ENCODE measurements at regions not wholly inside any gene's neighbourhood (a gene's known extent, or its start where the extent isn't known, plus 50 kb on each side); places are given as distances from the start of the nearest gene placed in this dataset.
"Not testable (repeated sequence)": the region's sequence is repeated elsewhere in the genome, so short reads cannot be mapped to it uniquely, and the experiment has no call there.

DNA sequence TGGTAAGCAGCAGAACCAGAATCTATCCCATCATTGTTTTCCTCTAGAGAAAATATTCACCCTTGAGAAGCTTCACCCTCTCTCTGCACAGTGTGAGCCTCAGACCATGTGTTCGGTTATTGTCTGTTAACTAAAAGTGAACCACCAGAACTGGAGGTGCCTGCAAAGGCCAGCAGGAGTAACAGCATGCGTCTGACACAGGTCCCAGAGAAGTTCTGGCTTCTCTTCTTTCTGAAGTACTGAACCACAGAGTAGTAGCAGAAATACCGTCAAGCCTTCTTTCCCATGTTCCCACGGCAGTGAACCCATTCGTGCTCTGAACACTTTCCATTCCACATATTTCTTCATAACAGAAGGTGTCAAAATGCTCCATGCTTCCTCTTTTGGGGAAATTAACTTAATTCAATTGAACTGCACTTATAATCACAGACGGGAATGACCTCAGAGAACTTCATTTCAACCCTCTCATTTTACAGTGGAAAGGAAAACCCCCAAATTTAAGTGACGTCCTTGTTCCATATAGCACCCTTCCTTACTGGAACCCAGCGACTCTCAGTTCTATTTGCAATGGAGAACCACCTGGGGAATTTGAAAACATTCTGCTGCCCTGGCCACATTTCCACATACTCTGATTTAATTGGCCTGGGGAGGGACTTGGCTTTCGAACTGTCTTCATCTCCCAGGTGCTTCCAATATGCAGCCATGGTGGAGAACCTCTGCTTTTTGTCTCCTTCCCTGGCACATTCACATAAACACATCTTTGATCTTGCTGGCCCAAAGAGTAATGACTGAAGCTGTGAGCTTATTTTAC is 519.1 kb downstream of the RNF144A start:
- Histone ChIP-seq H3K4me1 (ENCODE audit: control insufficient read depth, insufficient read depth, low read length) (peaks cover 1% of the 10 kb centered on the region), H3K4me3 (ENCODE audit: low read length) (no peak overlapping the region), H3K36me3 (ENCODE audit: control insufficient read depth, insufficient read depth, low read length) (no peaks in the 10 kb centered on the region), H3K27me3 (ENCODE audit: control insufficient read depth, insufficient read depth, low read length) (peaks cover 5% of the 10 kb centered on the region), H3K27ac (ENCODE audit: low read length) (no peak overlapping the region), H3K9me3 (replicated peaks; ENCODE audit: control insufficient read depth, low read depth, low read length) (peaks cover 6% of the 10 kb centered on the region)
- 69% methylated on average over 9 of the region's 9 CpGs for WGBS (ENCODE audit: insufficient coverage)
- no peak for DNase-seq

DNA sequence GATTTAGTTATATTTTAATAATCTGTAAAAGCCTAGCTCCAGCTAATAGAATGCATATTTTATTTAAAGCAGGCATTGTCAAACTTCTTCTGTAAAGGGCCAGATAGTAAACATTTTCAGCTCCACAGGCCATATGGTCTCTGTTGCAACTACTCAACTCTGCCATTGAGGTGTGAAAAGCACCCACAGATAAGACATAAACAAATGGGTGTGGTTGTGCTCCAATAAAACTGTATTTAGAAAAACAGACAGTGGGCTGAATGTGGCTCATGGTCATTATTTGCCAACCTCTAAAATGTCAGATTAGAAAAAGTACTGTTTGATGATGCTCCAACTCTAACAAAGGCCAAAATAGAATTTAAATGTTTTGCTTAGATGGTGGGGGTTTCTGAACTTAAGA is 519.9 kb downstream of the RNF144A start:
- peaks cover 6% of the 10 kb centered on the region for H3K9me3 ChIP-seq (replicated peaks; ENCODE audit: control insufficient read depth, low read depth, low read length)
- H3K27me3 ChIP-seq (ENCODE audit: control insufficient read depth, insufficient read depth, low read length) = peaks cover 3% of the 10 kb centered on the region

DNA sequence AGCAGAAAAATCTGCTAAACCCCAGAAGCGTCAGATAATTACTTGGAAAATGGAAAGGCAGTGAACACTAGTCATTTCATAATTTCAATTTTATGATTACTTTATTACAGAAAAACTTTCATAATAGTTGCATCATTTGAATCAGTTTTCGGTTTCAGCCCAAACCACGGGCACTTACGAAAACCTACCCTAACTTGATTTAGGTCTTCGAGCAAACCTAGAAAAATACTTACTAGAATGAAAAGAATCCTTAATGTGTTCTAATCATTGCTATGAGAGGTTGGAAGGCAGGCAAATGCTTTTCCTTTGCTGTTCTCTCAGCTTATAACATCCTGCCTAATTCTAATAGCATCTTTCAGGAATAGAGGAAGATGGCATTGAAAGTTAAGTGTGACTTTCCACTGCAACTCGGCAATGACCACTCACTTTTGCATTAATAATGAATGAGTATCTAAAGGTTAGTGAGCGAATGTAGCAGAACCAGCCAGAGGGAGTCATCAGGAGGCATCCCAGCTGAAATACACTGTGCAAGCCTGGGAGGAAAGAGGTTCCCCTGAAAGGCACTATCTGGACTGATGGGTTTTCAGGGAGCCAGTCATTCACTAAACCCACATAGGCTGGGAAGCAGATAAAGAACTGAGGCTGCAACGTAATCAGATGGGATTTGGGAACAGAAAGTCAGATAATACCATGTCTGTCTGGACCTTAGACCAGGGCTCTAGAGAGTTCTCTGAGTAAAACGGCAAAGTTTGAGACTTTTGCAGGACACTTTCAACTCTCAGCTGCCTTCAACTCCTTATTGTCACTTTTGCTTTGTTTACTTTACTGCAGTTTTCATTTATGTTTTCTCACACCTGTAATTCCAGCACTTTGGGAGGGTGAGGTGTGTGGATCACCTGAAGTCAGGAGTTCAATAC is 520.8 kb downstream of the RNF144A start:
- no peaks in the 10 kb centered on the region for H3K36me3 ChIP-seq (ENCODE audit: control insufficient read depth, insufficient read depth, low read length)
- WGBS (ENCODE audit: insufficient coverage) = 73% methylated on average over 2 of the region's 9 CpGs
- no peak overlapping the region for H3K27ac ChIP-seq (ENCODE audit: low read length)
- peaks cover 6% of the 10 kb centered on the region for H3K9me3 ChIP-seq (replicated peaks; ENCODE audit: control insufficient read depth, low read depth, low read length)
- no peaks in the 10 kb centered on the region for H3K4me1 ChIP-seq (ENCODE audit: control insufficient read depth, insufficient read depth, low read length)
- H3K27me3 ChIP-seq (ENCODE audit: control insufficient read depth, insufficient read depth, low read length) = peaks cover 3% of the 10 kb centered on the region
- no peak overlapping the region for H3K4me3 ChIP-seq (ENCODE audit: low read length)
- no peak for DNase-seq

More for the DNA sequence above, 519.9 kb downstream of the RNF144A start:
- H3K4me3 ChIP-seq (ENCODE audit: low read length) = no peak overlapping the region
- DNase-seq = no peak
- H3K4me1 ChIP-seq (ENCODE audit: control insufficient read depth, insufficient read depth, low read length) = no peaks in the 10 kb centered on the region
- H3K27ac ChIP-seq (ENCODE audit: low read length) = no peak overlapping the region
- H3K36me3 ChIP-seq (ENCODE audit: control insufficient read depth, insufficient read depth, low read length) = no peaks in the 10 kb centered on the region

DNA sequence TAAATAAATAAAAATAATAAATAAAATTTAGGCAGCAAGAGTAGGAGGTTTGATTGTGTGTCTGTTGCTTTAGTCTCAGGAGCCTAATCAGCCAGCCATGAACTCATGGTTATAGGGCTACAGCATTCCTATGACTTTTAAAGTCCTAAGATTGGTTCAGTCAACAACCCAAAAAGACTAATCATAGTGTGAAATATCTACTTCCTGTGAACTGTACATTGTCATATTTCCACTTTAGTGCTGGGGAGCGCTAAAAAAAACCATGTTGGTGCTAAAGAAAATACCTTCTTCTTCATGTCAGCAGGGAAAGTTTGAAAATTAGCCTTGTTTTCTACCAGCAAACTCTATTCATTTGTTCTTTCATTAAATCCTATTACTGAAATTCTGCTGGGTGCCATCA is 521.6 kb downstream of the RNF144A start:
- H3K9me3 ChIP-seq (replicated peaks; ENCODE audit: control insufficient read depth, low read depth, low read length) = peaks cover 2% of the 10 kb centered on the region
- no CpG with 5 or more reads among the region's 1 CpG for WGBS (ENCODE audit: insufficient coverage)
- no peaks in the 10 kb centered on the region for H3K36me3 ChIP-seq (ENCODE audit: control insufficient read depth, insufficient read depth, low read length)
- H3K4me3 ChIP-seq (ENCODE audit: low read length) = no peak overlapping the region
- H3K27ac ChIP-seq (ENCODE audit: low read length) = no peak overlapping the region
- no peak for DNase-seq
- H3K4me1 ChIP-seq (ENCODE audit: control insufficient read depth, insufficient read depth, low read length) = no peaks in the 10 kb centered on the region
- peaks cover 3% of the 10 kb centered on the region for H3K27me3 ChIP-seq (ENCODE audit: control insufficient read depth, insufficient read depth, low read length)

DNA sequence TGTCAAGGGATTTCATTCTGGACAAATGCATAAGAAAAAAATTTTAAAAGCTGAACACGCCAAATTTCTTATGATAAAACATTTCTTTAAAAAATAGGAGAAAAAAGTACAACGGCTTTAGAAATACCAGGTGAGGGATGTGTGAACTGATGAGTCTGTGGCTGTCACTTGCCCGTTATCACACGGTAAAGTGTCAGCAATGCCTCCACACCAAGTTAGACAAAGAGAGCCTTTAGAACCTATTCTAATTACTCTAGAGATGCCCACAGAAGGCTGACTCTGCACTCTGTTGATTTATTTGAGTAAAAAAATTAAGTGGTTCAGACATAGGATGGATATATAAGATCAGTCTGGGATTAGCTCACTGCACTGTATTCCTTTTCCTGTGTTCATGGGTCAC is 523.8 kb downstream of the RNF144A start:
- WGBS (ENCODE audit: insufficient coverage) = no CpG with 5 or more reads among the region's 4 CpGs
- no peak overlapping the region for H3K27ac ChIP-seq (ENCODE audit: low read length)
- DNase-seq = no peak
- H3K36me3 ChIP-seq (ENCODE audit: control insufficient read depth, insufficient read depth, low read length) = no peaks in the 10 kb centered on the region
- no peaks in the 10 kb centered on the region for H3K9me3 ChIP-seq (replicated peaks; ENCODE audit: control insufficient read depth, low read depth, low read length)
- no peaks in the 10 kb centered on the region for H3K27me3 ChIP-seq (ENCODE audit: control insufficient read depth, insufficient read depth, low read length)
- H3K4me3 ChIP-seq (ENCODE audit: low read length) = no peak overlapping the region
- no peaks in the 10 kb centered on the region for H3K4me1 ChIP-seq (ENCODE audit: control insufficient read depth, insufficient read depth, low read length)

DNA sequence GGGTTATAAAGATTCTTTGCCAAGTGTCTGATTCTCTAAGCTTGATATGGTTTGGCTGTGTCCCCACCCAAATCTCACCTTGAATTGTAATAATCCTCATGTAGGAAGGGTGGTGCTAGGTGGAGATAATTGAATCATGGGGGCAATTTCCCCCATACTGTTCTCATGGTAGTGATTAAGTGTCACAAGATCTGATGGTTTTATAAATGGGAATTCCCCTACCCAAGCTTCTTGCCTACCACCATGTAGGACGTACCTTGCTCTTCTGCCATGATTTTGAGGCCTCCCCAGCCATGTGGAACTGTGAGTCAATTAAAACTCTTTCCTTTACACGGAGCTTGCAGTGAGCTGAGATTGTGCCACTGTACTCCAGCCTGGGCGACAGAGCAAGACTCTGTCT is 524.6 kb downstream of the RNF144A start:
- H3K4me3 ChIP-seq (ENCODE audit: low read length); H3K4me1 ChIP-seq (ENCODE audit: control insufficient read depth, insufficient read depth, low read length); H3K36me3 ChIP-seq (ENCODE audit: control insufficient read depth, insufficient read depth, low read length); H3K27ac ChIP-seq (ENCODE audit: low read length); DNase-seq; H3K9me3 ChIP-seq (replicated peaks; ENCODE audit: control insufficient read depth, low read depth, low read length); H3K27me3 ChIP-seq (ENCODE audit: control insufficient read depth, insufficient read depth, low read length): not testable (repeated sequence)
- no CpG with 5 or more reads among the region's 3 CpGs for WGBS (ENCODE audit: insufficient coverage)

DNA sequence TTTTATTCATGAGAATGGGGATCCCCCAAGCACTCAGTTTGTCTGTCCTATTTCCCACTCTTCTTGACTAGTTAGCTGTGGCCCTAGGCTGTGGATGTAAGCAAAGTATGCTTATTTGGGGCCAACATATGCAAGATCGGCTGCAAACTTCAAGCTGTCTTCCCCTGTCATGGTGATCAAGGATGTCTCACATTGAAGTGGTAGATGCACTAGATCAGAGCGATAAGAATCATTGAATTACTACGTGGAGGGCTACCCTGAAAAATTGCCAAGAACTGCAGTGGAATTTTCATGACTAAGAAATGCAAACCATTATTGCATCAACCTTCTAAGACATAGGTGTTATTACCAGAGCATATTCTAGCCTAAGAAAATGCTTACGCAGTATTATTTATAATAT is 527.4 kb downstream of the RNF144A start:
- Histone ChIP-seq H3K36me3 (ENCODE audit: control insufficient read depth, insufficient read depth, low read length) (no peaks in the 10 kb centered on the region), H3K27me3 (ENCODE audit: control insufficient read depth, insufficient read depth, low read length) (no peaks in the 10 kb centered on the region), H3K27ac (ENCODE audit: low read length) (no peak overlapping the region), H3K9me3 (replicated peaks; ENCODE audit: control insufficient read depth, low read depth, low read length) (no peaks in the 10 kb centered on the region), H3K4me3 (ENCODE audit: low read length) (no peak overlapping the region), H3K4me1 (ENCODE audit: control insufficient read depth, insufficient read depth, low read length) (no peaks in the 10 kb centered on the region)
- WGBS (ENCODE audit: insufficient coverage) = 100% methylated on average over 1 of the region's 4 CpGs
- DNase-seq = no peak

DNA sequence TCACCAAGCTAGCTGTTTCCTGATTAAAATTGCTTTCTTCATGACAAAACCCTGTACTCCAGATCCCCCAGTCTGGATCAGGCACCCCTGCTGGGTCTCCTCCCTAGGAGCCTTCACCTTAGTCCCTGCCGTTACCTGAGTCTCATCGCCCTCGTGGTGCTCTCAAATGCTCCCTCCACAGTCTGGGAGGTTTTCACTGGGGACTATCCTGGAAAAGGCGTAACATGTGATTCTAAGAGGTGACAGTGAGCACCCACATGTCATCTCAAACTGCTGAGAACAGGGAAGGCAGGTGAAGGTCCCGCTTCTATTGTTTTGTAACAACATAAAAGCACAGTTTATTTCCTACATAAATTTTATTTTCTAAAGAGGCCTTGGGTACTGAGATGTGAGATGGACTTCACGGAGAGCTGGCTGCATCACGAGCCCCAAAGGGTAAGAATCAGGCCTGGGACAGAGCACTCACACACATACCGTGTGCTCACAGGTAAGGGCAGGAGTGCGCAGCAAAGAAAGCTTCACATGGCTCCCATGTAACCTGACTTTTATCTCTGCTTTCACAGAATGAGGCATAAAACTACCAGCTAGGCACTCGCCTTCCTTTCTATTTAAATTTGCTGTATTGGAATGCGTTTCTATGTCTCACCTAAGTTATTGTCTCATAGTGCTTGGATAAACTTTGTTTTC is 531.5 kb downstream of the RNF144A start:
- DNase-seq = no peak
- no peak overlapping the region for H3K27ac ChIP-seq (ENCODE audit: low read length)
- WGBS (ENCODE audit: insufficient coverage) = 92% methylated on average over 6 of the region's 11 CpGs
- no peaks in the 10 kb centered on the region for H3K9me3 ChIP-seq (replicated peaks; ENCODE audit: control insufficient read depth, low read depth, low read length)
- no peaks in the 10 kb centered on the region for H3K27me3 ChIP-seq (ENCODE audit: control insufficient read depth, insufficient read depth, low read length)
- H3K4me1 ChIP-seq (ENCODE audit: control insufficient read depth, insufficient read depth, low read length) = no peaks in the 10 kb centered on the region
- no peak overlapping the region for H3K4me3 ChIP-seq (ENCODE audit: low read length)
- H3K36me3 ChIP-seq (ENCODE audit: control insufficient read depth, insufficient read depth, low read length) = no peaks in the 10 kb centered on the region

DNA sequence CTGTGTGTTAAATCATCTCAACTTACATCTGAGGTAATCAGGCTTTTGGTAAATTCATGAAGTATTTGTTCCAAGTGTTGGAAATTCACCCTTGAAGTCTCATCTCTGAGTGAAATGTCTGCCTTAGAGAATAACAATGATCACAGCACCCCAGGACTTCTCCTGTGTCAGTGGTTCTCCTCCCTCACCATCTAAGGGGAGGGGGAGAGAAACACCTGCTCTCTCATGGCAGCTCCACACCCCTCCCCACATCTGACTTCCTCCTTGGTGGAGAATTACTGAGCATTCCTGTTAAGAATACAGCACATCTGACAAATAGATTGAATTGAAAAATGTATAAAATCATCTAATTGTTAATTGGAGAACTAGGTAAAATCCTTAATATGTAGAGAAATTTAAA is 532.1 kb downstream of the RNF144A start:
- H3K4me3 ChIP-seq (ENCODE audit: low read length) = no peak overlapping the region
- DNase-seq = no peak
- H3K36me3 ChIP-seq (ENCODE audit: control insufficient read depth, insufficient read depth, low read length) = no peaks in the 10 kb centered on the region
- H3K27ac ChIP-seq (ENCODE audit: low read length) = no peak overlapping the region
- H3K27me3 ChIP-seq (ENCODE audit: control insufficient read depth, insufficient read depth, low read length) = no peaks in the 10 kb centered on the region
- no peaks in the 10 kb centered on the region for H3K4me1 ChIP-seq (ENCODE audit: control insufficient read depth, insufficient read depth, low read length)
- H3K9me3 ChIP-seq (replicated peaks; ENCODE audit: control insufficient read depth, low read depth, low read length) = no peaks in the 10 kb centered on the region

DNA sequence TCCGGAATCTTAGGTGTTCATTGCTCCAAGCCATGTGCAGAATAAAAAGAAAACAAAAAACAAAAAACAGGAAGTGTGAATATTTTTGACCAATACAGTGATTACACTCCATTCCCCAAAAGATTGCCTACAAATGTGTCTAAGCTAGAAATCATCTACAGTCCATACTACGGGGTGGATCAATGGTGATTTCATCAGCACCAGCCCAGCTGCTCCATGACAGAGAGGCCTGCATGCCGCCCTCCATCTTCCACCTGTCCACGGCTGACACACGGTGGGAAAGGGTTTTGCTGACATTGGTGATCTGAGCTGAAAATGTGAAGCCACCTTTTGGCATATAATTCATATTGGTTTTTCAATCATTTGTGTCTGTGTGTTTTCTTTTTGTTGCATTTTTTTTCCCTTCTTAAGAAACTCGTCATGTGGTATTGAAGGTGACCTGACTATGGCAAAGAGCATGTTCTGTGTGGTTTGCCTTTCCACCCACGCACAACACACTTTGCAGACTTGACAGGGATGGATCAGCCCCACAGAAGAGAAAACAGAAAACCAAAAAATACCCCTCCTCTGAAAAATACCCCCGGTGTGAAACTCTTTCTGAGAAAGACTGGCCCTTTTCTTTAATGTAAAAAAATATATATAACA is 533.1 kb downstream of the RNF144A start:
- H3K27me3 ChIP-seq (ENCODE audit: control insufficient read depth, insufficient read depth, low read length) = no peaks in the 10 kb centered on the region
- H3K36me3 ChIP-seq (ENCODE audit: control insufficient read depth, insufficient read depth, low read length) = no peaks in the 10 kb centered on the region
- DNase-seq = no peak
- H3K4me1 ChIP-seq (ENCODE audit: control insufficient read depth, insufficient read depth, low read length) = no peaks in the 10 kb centered on the region
- no peaks in the 10 kb centered on the region for H3K9me3 ChIP-seq (replicated peaks; ENCODE audit: control insufficient read depth, low read depth, low read length)
- H3K27ac ChIP-seq (ENCODE audit: low read length) = no peak overlapping the region
- 63% methylated on average over 1 of the region's 8 CpGs for WGBS (ENCODE audit: insufficient coverage)
- no peak overlapping the region for H3K4me3 ChIP-seq (ENCODE audit: low read length)

All from muscle of leg (tissue), 3 donors.